PC-3 (cell line): ENCODE measurements at regions not wholly inside any gene's neighbourhood (a gene's known extent, or its start where the extent isn't known, plus 50 kb on each side); places are given as distances from the start of the nearest gene placed in this dataset.

Experiments
- ATAC-seq: fragments of 200-7000 bp; cut with Tn5 transposase; 2 replicates; pipeline ENCODE4 v1.9.1; 2020; ENCODE audit warnings: mild to moderate bottlenecking, moderate library complexity
- BruUV-seq: library from RNA; stranded (reverse); fragments of 400-500 nt; replicated peaks from 2 replicates; lab custom pipeline; 2021; lab: Mats Ljungman, UMichigan
- CTCF ChIA-PET: fragments of 300-600 bp; sonication (Branson Sonifier 250); formaldehyde crosslinking; loops from one replicate; lab custom pipeline; 2022; ENCODE audit warnings: antibody characterized with exemption; lab: Charles Lee
- POLR2A ChIA-PET: fragments of 300-600 bp; sonication (Branson Sonifier 250); formaldehyde crosslinking; loops from one replicate; lab custom pipeline; 2022; ENCODE audit warnings: antibody characterized with exemption; ENCODE audit not compliant: unreplicated experiment; lab: Charles Lee
- DNase-seq: peaks from one replicate; pipeline ENCODE4 v3.0.0-alpha.2; 2015
- H2AFZ ChIP-seq: fragments of 300-600 bp; sonication (generic); 2 replicates; pipeline ENCODE4 v1.6.0; 2016; ENCODE audit warnings: antibody characterized with exemption, low read length
- H3F3A ChIP-seq: fragments of 300-600 bp; sonication (generic); one replicate; pipeline ENCODE4 v1.6.0; 2017; ENCODE audit warnings: antibody characterized with exemption, low read length, control low read depth, mild to moderate bottlenecking; ENCODE audit not compliant: unreplicated experiment
- H3K27ac ChIP-seq: fragments of 300-600 bp; sonication (generic); 2 replicates; pipeline ENCODE4 v1.5.1; 2016; ENCODE audit warnings: mild to moderate bottlenecking, low read length
- H3K27me3 ChIP-seq: fragments of 300-600 bp; sonication (generic); 2 replicates; pipeline ENCODE4 v1.6.1; 2016; ENCODE audit warnings: low read length, mixed read lengths
- H3K36me3 ChIP-seq: fragments of 300-600 bp; sonication (generic); 2 replicates; pipeline ENCODE4 v1.6.1; 2016; ENCODE audit warnings: low read depth, mixed run types, low read length, mixed read lengths
- H3K4me1 ChIP-seq: fragments of 300-600 bp; sonication (generic); 2 replicates; pipeline ENCODE4 v1.5.1; 2016; ENCODE audit warnings: low read length; ENCODE audit not compliant: insufficient read depth
- H3K4me2 ChIP-seq: fragments of 300-600 bp; sonication (generic); 2 replicates; pipeline ENCODE4 v1.6.0; 2016; ENCODE audit warnings: low read length
- H3K4me3 ChIP-seq: fragments of 300-600 bp; sonication (generic); 2 replicates; pipeline ENCODE4 v1.5.1; 2016; ENCODE audit warnings: mild to moderate bottlenecking, low read length, mixed read lengths
- H3K79me2 ChIP-seq: fragments of 300-600 bp; sonication (generic); 2 replicates; pipeline ENCODE4 v1.6.1; 2017; ENCODE audit warnings: low read length, mixed read lengths
- H3K9ac ChIP-seq: fragments of 300-600 bp; sonication (generic); 2 replicates; pipeline ENCODE4 v1.6.0; 2016; ENCODE audit warnings: mild to moderate bottlenecking, low read length
- H3K9me2 ChIP-seq: fragments of 300-600 bp; sonication (generic); replicated peaks from 2 replicates; pipeline ENCODE4 v1.6.1; 2016; ENCODE audit warnings: mixed run types, low read length, mixed read lengths
- H3K9me3 ChIP-seq: fragments of 300-600 bp; sonication (generic); 2 replicates; pipeline ENCODE4 v1.6.1; 2016; ENCODE audit warnings: low read length, mixed read lengths
- H4K20me1 ChIP-seq: fragments of 300-600 bp; sonication (generic); 2 replicates; pipeline ENCODE4 v1.6.1; 2016; ENCODE audit warnings: low read length, mixed read lengths
- CTCF ChIP-seq: fragments of 300-600 bp; sonication (generic); conservative IDR thresholded peaks from 2 replicates; pipeline ENCODE4 v1.5.1; 2017; ENCODE audit warnings: antibody characterized with exemption, low read depth, mild to moderate bottlenecking, low read length
- EZH2 ChIP-seq: fragments of 300-600 bp; sonication (generic); IDR thresholded peaks from one replicate; pipeline ENCODE4 v1.6.1; 2017; ENCODE audit warnings: antibody characterized with exemption, mild to moderate bottlenecking, low read length; ENCODE audit not compliant: unreplicated experiment
- EZH2phosphoT487 ChIP-seq: fragments of 300-600 bp; sonication (generic); IDR thresholded peaks from 2 replicates; pipeline ENCODE4 v1.6.1; 2018; ENCODE audit warnings: mild to moderate bottlenecking, antibody characterized with exemption, low read length, borderline replicate concordance
- intact Hi-C: fragments of 100-400 bp; cut with micrococcal nuclease; formaldehyde crosslinking; loops from 2 replicates; pipeline ENCODE4 v1.9.0; 2023

- no peak overlapping the region for H3K4me3 ChIP-seq
- no peak overlapping the region for H3K9ac ChIP-seq
- no peak for ATAC-seq
- no peaks in the 10 kb centered on the region for H4K20me1 ChIP-seq
- no peaks in the 10 kb centered on the region for H3K4me1 ChIP-seq
- intact Hi-C loops = no loop called here
- no TSS peak for BruUV-seq
- ChIA-PET POLR2A (no interaction called here), CTCF (no interaction called here)
- H3K79me2 ChIP-seq = no peaks in the 10 kb centered on the region
- no peaks in the 10 kb centered on the region for H3K9me3 ChIP-seq
- TF ChIP-seq CTCF (no peak), EZH2 (no peak), EZH2phosphoT487 (no peak)
- H2AFZ ChIP-seq = no peak overlapping the region
- H3K36me3 ChIP-seq = no peaks in the 10 kb centered on the region
- H3K9me2 ChIP-seq = no peaks in the 10 kb centered on the region
- H3K27me3 ChIP-seq = no peaks in the 10 kb centered on the region
- no peak for DNase-seq
- no peak overlapping the region for H3K27ac ChIP-seq
- no peak overlapping the region for H3K4me2 ChIP-seq
- H3F3A ChIP-seq = no peaks in the 10 kb centered on the region
Measured at GRCh38 chr2:51304311-51304710, 272.4 kb upstream of the NRXN1 start.

- Histone ChIP-seq H3K4me3 (no peak overlapping the region), H3K36me3 (no peaks in the 10 kb centered on the region), H3K27ac (no peak overlapping the region), H3K9me2 (no peaks in the 10 kb centered on the region), H3K27me3 (no peaks in the 10 kb centered on the region), H3K79me2 (no peaks in the 10 kb centered on the region), H3K9ac (no peak overlapping the region), H2AFZ (no peak overlapping the region), H3F3A (no peaks in the 10 kb centered on the region), H3K9me3 (no peaks in the 10 kb centered on the region), H3K4me1 (no peaks in the 10 kb centered on the region), H3K4me2 (no peak overlapping the region), H4K20me1 (no peaks in the 10 kb centered on the region)
- intact Hi-C loops = no loop called here
- TF ChIP-seq EZH2 (no peak), EZH2phosphoT487 (no peak), CTCF (no peak)
- ChIA-PET POLR2A (no interaction called here), CTCF (no interaction called here)
- ATAC-seq = no peak
- no TSS peak for BruUV-seq
- no peak for DNase-seq
Measured at GRCh38 chr2:51301381-51301780, 269.4 kb upstream of the NRXN1 start.

- no peaks in the 10 kb centered on the region for H4K20me1 ChIP-seq
- H3K9ac ChIP-seq = no peak overlapping the region
- no peaks in the 10 kb centered on the region for H3K9me2 ChIP-seq
- BruUV-seq = no TSS peak
- no peaks in the 10 kb centered on the region for H3K27me3 ChIP-seq
- no peaks in the 10 kb centered on the region for H3K79me2 ChIP-seq
- H3K27ac ChIP-seq = no peak overlapping the region
- no peak overlapping the region for H3K4me2 ChIP-seq
- no peak overlapping the region for H3K4me3 ChIP-seq
- no peaks in the 10 kb centered on the region for H3K4me1 ChIP-seq
- TF ChIP-seq EZH2phosphoT487 = no peak
- no peaks in the 10 kb centered on the region for H3K36me3 ChIP-seq
- ChIA-PET CTCF (no interaction called here), POLR2A (no interaction called here)
- intact Hi-C loops = no loop called here
- no peak for ATAC-seq
- no peaks in the 10 kb centered on the region for H3K9me3 ChIP-seq
- no peak for DNase-seq
- no peak overlapping the region for H2AFZ ChIP-seq
- no peaks in the 10 kb centered on the region for H3F3A ChIP-seq
Measured at GRCh38 chr2:51299370-51299769, 267.4 kb upstream of the NRXN1 start.
